ENCODE measurements at regions not wholly inside any gene's neighbourhood (a gene's known extent, or its start where the extent isn't known, plus 50 kb on each side); places are given as distances from the start of the nearest gene placed in this dataset.

GRCh38 chr5:111869681-111870080 is 112.7 kb upstream of the NREP start:
- Mint-ChIP-seq H3K36me3 (ENCODE audit: low read depth) (no peaks in the 10 kb centered on the region), H3K27ac (no peak overlapping the region), H3K4me3 (no peak overlapping the region), H3K27me3 (no peaks in the 10 kb centered on the region), H3K4me1 (ENCODE audit: low read depth) (no peaks in the 10 kb centered on the region), H3K9me3 (peaks cover 2% of the 10 kb centered on the region)
- CTCF ChIA-PET = no interaction called here
- POLR2A ChIA-PET = no interaction called here
- Histone ChIP-seq H3K27ac (ENCODE audit: low read depth in 1 of 2, low read length in 2 of 2) (no peak overlapping the region), H3K36me3 (ENCODE audit: insufficient read depth, low read length) (no peaks in the 10 kb centered on the region), H3K4me1 (ENCODE audit: insufficient read depth, low read length) (no peaks in the 10 kb centered on the region), H3K27me3 (ENCODE audit: control insufficient read depth in 1 of 2, insufficient read depth in 2 of 2, low read length in 2 of 2) (peaks cover 0 to 2% of the 10 kb centered on the region in 2 experiments), H3K9me3 (ENCODE audit: control insufficient read depth in 1 of 2, insufficient read depth in 1 of 2, low read length in 2 of 2) (no peaks in the 10 kb centered on the region), H3K4me3 (ENCODE audit: low read length) (no peak overlapping the region)
- TF ChIP-seq CTCF (IDR thresholded peaks at IDR 0.05) = no peak
- no peak for DNase-seq
- ATAC-seq (ENCODE audit: poor library complexity) = no peak
- intact Hi-C loops (cut with DNase I, micrococcal nuclease) = no loop called here

GRCh38 chr5:111865356-111865755 is 108.4 kb upstream of the NREP start:
- ChIA-PET POLR2A (no interaction called here), CTCF (no interaction called here)
- no peak for TF ChIP-seq CTCF (IDR thresholded peaks at IDR 0.05)
- Mint-ChIP-seq H3K4me1 (ENCODE audit: low read depth) (no peaks in the 10 kb centered on the region), H3K36me3 (ENCODE audit: low read depth) (no peaks in the 10 kb centered on the region), H3K4me3 (no peak overlapping the region), H3K27ac (no peak overlapping the region), H3K9me3 (peaks cover 2% of the 10 kb centered on the region), H3K27me3 (no peaks in the 10 kb centered on the region)
- no peaks in the 10 kb centered on the region for H3K4me1 ChIP-seq (ENCODE audit: insufficient read depth, low read length)
- no peak for DNase-seq
- no peak for ATAC-seq (ENCODE audit: poor library complexity)
- H3K9me3 ChIP-seq (ENCODE audit: control insufficient read depth in 1 of 2, insufficient read depth in 1 of 2, low read length in 2 of 2) = no peaks in the 10 kb centered on the region
- no peak overlapping the region for H3K4me3 ChIP-seq (ENCODE audit: low read length)
- no peaks in the 10 kb centered on the region for H3K36me3 ChIP-seq (ENCODE audit: insufficient read depth, low read length)
- intact Hi-C loops (cut with DNase I, micrococcal nuclease) = no loop called here
- peaks cover 0 to 2% of the 10 kb centered on the region in 2 experiments for H3K27me3 ChIP-seq (ENCODE audit: control insufficient read depth in 1 of 2, insufficient read depth in 2 of 2, low read length in 2 of 2)
- H3K27ac ChIP-seq (ENCODE audit: low read depth in 1 of 2, low read length in 2 of 2) = no peak overlapping the region

- Mint-ChIP-seq H3K27ac (no peak overlapping the region), H3K9me3 (peaks cover 2% of the 10 kb centered on the region), H3K27me3 (no peaks in the 10 kb centered on the region), H3K4me3 (no peak overlapping the region), H3K4me1 (ENCODE audit: low read depth) (no peaks in the 10 kb centered on the region), H3K36me3 (ENCODE audit: low read depth) (no peaks in the 10 kb centered on the region)
- POLR2A ChIA-PET = no interaction called here
- H3K4me1 ChIP-seq (ENCODE audit: insufficient read depth, low read length) = no peaks in the 10 kb centered on the region
- CTCF ChIA-PET = no interaction called here
- peaks cover 0 to 2% of the 10 kb centered on the region in 2 experiments for H3K27me3 ChIP-seq (ENCODE audit: control insufficient read depth in 1 of 2, insufficient read depth in 2 of 2, low read length in 2 of 2)
- DNase-seq = no peak
- no peaks in the 10 kb centered on the region for H3K36me3 ChIP-seq (ENCODE audit: insufficient read depth, low read length)
- no peak overlapping the region for H3K27ac ChIP-seq (ENCODE audit: low read depth in 1 of 2, low read length in 2 of 2)
- H3K4me3 ChIP-seq (ENCODE audit: low read length) = no peak overlapping the region
- no peak for TF ChIP-seq CTCF (IDR thresholded peaks at IDR 0.05)
- H3K9me3 ChIP-seq (ENCODE audit: control insufficient read depth in 1 of 2, insufficient read depth in 1 of 2, low read length in 2 of 2) = no peaks in the 10 kb centered on the region
- ATAC-seq (ENCODE audit: poor library complexity) = no peak
- intact Hi-C loops (cut with DNase I, micrococcal nuclease) = no loop called here
Measured at GRCh38 chr5:111863801-111864200, 106.8 kb upstream of the NREP start.

Data from CD4-positive, alpha-beta T cell (primary cell).